Muscle layer of duodenum (tissue), 2 donors: ENCODE measurements at regions not wholly inside any gene's neighbourhood (a gene's known extent, or its start where the extent isn't known, plus 50 kb on each side); places are given as distances from the start of the nearest gene placed in this dataset.
A peak's percentile ranks its signal among the peaks of the same experiment; 100 is the strongest.

Experiments
- H3K27ac ChIP-seq: one replicate; pipeline ENCODE4 v1.7.0; 2013; ENCODE audit warnings: mild to moderate bottlenecking, low read length
- H3K27me3 ChIP-seq: one replicate; pipeline ENCODE4 v1.7.0; 2013; ENCODE audit warnings: low read depth, mild to moderate bottlenecking, control low read depth, low read length
- H3K36me3 ChIP-seq, 2 donors: one replicate each; pipeline ENCODE4 v1.7.0; 2013; ENCODE audit warnings: low read length in 2 of 2, control low read depth in 1 of 2, mild to moderate bottlenecking in 1 of 2; ENCODE audit not compliant: insufficient read depth in 2 of 2, control insufficient read depth in 1 of 2
- H3K4me1 ChIP-seq, 2 donors: one replicate each; pipeline ENCODE4 v1.7.0; 2013; ENCODE audit warnings: low read length in 2 of 2, mild to moderate bottlenecking in 2 of 2, control low read depth in 1 of 2, moderate library complexity in 1 of 2; ENCODE audit not compliant: insufficient read depth in 2 of 2, control insufficient read depth in 1 of 2
- H3K4me3 ChIP-seq, 2 donors: one replicate each; pipeline ENCODE4 v1.7.0; 2013; ENCODE audit warnings: low read length in 2 of 2, low read depth in 1 of 2, mild to moderate bottlenecking in 1 of 2
- H3K9me3 ChIP-seq, 2 donors: one replicate each; pipeline ENCODE4 v1.7.0; 2013; ENCODE audit warnings: low read length in 2 of 2, control low read depth in 1 of 2, mild to moderate bottlenecking in 1 of 2; ENCODE audit not compliant: control insufficient read depth in 1 of 2
- donor health status: healthy.

- H3K27ac ChIP-seq: no peak overlapping the region
- H3K4me1 ChIP-seq: no peaks in the 10 kb centered on the region
- no peaks in the 10 kb centered on the region for H3K9me3 ChIP-seq
- no peaks in the 10 kb centered on the region for H3K27me3 ChIP-seq
- no peak overlapping the region for H3K4me3 ChIP-seq
- no peaks in the 10 kb centered on the region for H3K36me3 ChIP-seq
Observed at GRCh38 chr16:26961459-26961858, 105.3 kb upstream of the C16orf82 start.

- Histone ChIP-seq H3K27me3 (no peaks in the 10 kb centered on the region), H3K4me3 (no peak overlapping the region), H3K36me3 (no peaks in the 10 kb centered on the region), H3K9me3 (no peaks in the 10 kb centered on the region), H3K4me1 (no peaks in the 10 kb centered on the region), H3K27ac (no peak overlapping the region)
Observed at GRCh38 chr16:26963109-26963508, 103.6 kb upstream of the C16orf82 start.

GRCh38 chr16:26969589-26970231 lies 97.0 kb upstream of the C16orf82 start:
- no peak overlapping the region for H3K27ac ChIP-seq
- H3K36me3 ChIP-seq: no peaks in the 10 kb centered on the region
- no peaks in the 10 kb centered on the region for H3K9me3 ChIP-seq
- no peaks in the 10 kb centered on the region for H3K27me3 ChIP-seq
- no peak overlapping the region for H3K4me3 ChIP-seq
- H3K4me1 ChIP-seq: no peaks in the 10 kb centered on the region

GRCh38 chr16:26970292-26970691 lies 96.4 kb upstream of the C16orf82 start:
- Histone ChIP-seq H3K27ac (no peak overlapping the region), H3K27me3 (no peaks in the 10 kb centered on the region), H3K9me3 (no peaks in the 10 kb centered on the region), H3K4me3 (no peak overlapping the region), H3K36me3 (no peaks in the 10 kb centered on the region), H3K4me1 (no peaks in the 10 kb centered on the region)

GRCh38 chr16:26976873-26977272 lies 89.9 kb upstream of the C16orf82 start:
- Histone ChIP-seq H3K4me3 (no peak overlapping the region), H3K27ac (no peak overlapping the region), H3K9me3 (no peaks in the 10 kb centered on the region), H3K27me3 (no peaks in the 10 kb centered on the region), H3K4me1 (no peaks in the 10 kb centered on the region), H3K36me3 (no peaks in the 10 kb centered on the region)

- Histone ChIP-seq H3K27me3 (no peaks in the 10 kb centered on the region), H3K9me3 (no peaks in the 10 kb centered on the region), H3K27ac (no peak overlapping the region), H3K4me3 (no peak overlapping the region), H3K4me1 (no peaks in the 10 kb centered on the region), H3K36me3 (no peaks in the 10 kb centered on the region)
Observed at GRCh38 chr16:26981266-26981938, 85.3 kb upstream of the C16orf82 start.

GRCh38 chr16:26982422-26982821 lies 84.3 kb upstream of the C16orf82 start:
- H3K4me1 ChIP-seq: no peaks in the 10 kb centered on the region
- no peaks in the 10 kb centered on the region for H3K27me3 ChIP-seq
- H3K36me3 ChIP-seq: no peaks in the 10 kb centered on the region
- H3K27ac ChIP-seq: no peak overlapping the region
- H3K4me3 ChIP-seq: no peak overlapping the region
- H3K9me3 ChIP-seq: no peaks in the 10 kb centered on the region

- no peak overlapping the region for H3K4me3 ChIP-seq
- no peaks in the 10 kb centered on the region for H3K9me3 ChIP-seq
- H3K27ac ChIP-seq: no peak overlapping the region
- no peaks in the 10 kb centered on the region for H3K27me3 ChIP-seq
- no peaks in the 10 kb centered on the region for H3K4me1 ChIP-seq
- no peaks in the 10 kb centered on the region for H3K36me3 ChIP-seq
Observed at GRCh38 chr16:26983426-26983825, 83.3 kb upstream of the C16orf82 start.

- no peaks in the 10 kb centered on the region for H3K9me3 ChIP-seq
- no peaks in the 10 kb centered on the region for H3K36me3 ChIP-seq
- H3K4me3 ChIP-seq: no peak overlapping the region
- no peak overlapping the region for H3K27ac ChIP-seq
- no peaks in the 10 kb centered on the region for H3K27me3 ChIP-seq
- H3K4me1 ChIP-seq: no peaks in the 10 kb centered on the region
Observed at GRCh38 chr16:26985100-26986065, 81.3 kb upstream of the C16orf82 start.

GRCh38 chr16:26987597-26988010 lies 79.1 kb upstream of the C16orf82 start:
- H3K27me3 ChIP-seq: no peaks in the 10 kb centered on the region
- H3K4me1 ChIP-seq: no peaks in the 10 kb centered on the region
- H3K9me3 ChIP-seq: no peaks in the 10 kb centered on the region
- no peak overlapping the region for H3K4me3 ChIP-seq
- peak overlapping the region; percentile 16 for H3K27ac ChIP-seq
- no peaks in the 10 kb centered on the region for H3K36me3 ChIP-seq

GRCh38 chr16:26988186-26988585 lies 78.5 kb upstream of the C16orf82 start:
- H3K27me3 ChIP-seq: no peaks in the 10 kb centered on the region
- no peaks in the 10 kb centered on the region for H3K9me3 ChIP-seq
- H3K27ac ChIP-seq: no peak overlapping the region
- no peaks in the 10 kb centered on the region for H3K36me3 ChIP-seq
- no peaks in the 10 kb centered on the region for H3K4me1 ChIP-seq
- H3K4me3 ChIP-seq: no peak overlapping the region
